Ishikawa (cell line): ENCODE measurements at regions not wholly inside any gene's neighbourhood (a gene's known extent, or its start where the extent isn't known, plus 50 kb on each side); places are given as distances from the start of the nearest gene placed in this dataset.

ENCODE experiments used
- EP300 ChIP-seq: IDR thresholded peaks from 2 replicates; pipeline ENCODE4 v1.6.1; 2012; ENCODE audit warnings: borderline replicate concordance
- REST ChIP-seq: IDR thresholded peaks from 2 replicates; pipeline ENCODE4 v1.6.1; 2012; ENCODE audit warnings: low read depth, mild to moderate bottlenecking
- USF1 ChIP-seq: IDR thresholded peaks from 2 replicates; pipeline ENCODE4 v1.6.1; 2012
- ZBTB7A ChIP-seq: IDR thresholded peaks from 2 replicates; pipeline ENCODE4 v1.6.1; 2012; ENCODE audit warnings: low read depth

DNA sequence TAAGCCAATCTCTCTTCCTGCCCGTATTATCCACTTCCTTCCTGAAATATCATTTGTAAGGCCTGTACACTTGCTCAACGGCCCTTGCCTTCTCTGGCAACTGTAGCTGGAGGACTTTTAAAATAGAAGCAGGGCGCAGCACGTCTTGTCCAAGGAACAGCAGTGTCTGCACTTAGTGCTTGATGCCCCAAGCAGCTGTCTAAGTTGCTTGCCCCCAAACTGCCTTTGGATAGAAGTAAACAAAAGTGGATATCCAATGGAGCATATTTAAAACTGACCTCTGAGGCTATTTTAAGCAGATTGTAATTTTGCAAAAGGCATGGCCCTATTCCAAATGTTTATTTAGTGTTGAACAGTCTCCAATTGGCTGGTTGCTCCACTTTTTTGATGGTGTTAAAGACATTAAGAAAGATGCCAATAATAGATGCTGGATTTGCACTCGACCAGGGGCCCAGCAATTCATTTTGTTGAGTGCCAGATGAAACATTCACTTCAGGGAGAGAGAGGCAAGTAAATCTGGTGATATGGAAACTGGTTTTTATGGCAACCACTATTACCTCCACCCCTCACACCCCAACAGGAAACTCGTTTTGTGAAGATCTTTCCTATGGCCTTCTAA, 526.8 kb upstream of the TBL1XR1 start:
- TF ChIP-seq ZBTB7A (no peak), USF1 (no peak), REST (no peak), EP300 (no peak)
